B cell (primary cell): ENCODE measurements at regions not wholly inside any gene's neighbourhood (a gene's known extent, or its start where the extent isn't known, plus 50 kb on each side); places are given as distances from the start of the nearest gene placed in this dataset.

Experiments
- ATAC-seq: fragments of 200-7000 bp; cut with Tn5 transposase; one replicate; pipeline ENCODE4 v1.10.0; 2021; ENCODE audit warnings: low read depth, mild to moderate bottlenecking, moderate number of reproducible peaks, moderate library complexity
- CTCF ChIA-PET: fragments of 350-600 bp; sonication (Branson Sonifier 250); formaldehyde crosslinking; loops from one replicate; lab custom pipeline; 2021; ENCODE audit warnings: antibody characterized with exemption, inconsistent platforms; lab: Charles Lee
- POLR2A ChIA-PET: fragments of 350-600 bp; sonication (Branson Sonifier 250); formaldehyde crosslinking; loops from one replicate; lab custom pipeline; 2021; ENCODE audit warnings: antibody characterized with exemption; lab: Charles Lee
- DNase-seq: peaks from one replicate; pipeline ENCODE4 v3.0.0; 2013
- H2AFZ ChIP-seq: 2 replicates; pipeline ENCODE4 v1.6.1; 2012; ENCODE audit warnings: mild to moderate bottlenecking, low read depth, low read length; ENCODE audit not compliant: insufficient read depth, poor library complexity, severe bottlenecking
- H3K27ac ChIP-seq, 2 donors: 1 replicate in 1 of 2; 2 replicates in 1 of 2; pipeline ENCODE4 v1.5.1; 2012 to 2013; ENCODE audit warnings: low read length in 2 of 2, mild to moderate bottlenecking in 2 of 2, moderate library complexity in 1 of 2
- H3K27me3 ChIP-seq, 4 experiments: fragments of 200-600 bp in 1 of 4; sonication (generic) in 1 of 4; replicated peaks in 1 of 4; 1 replicate in 2 of 4; 2 replicates in 2 of 4; pipeline versions ENCODE4 v1.6.1 to v1.7.0; 2013 to 2016; ENCODE audit warnings: low read length in 3 of 4, mild to moderate bottlenecking in 2 of 4, mixed read lengths in 1 of 4, moderate library complexity in 1 of 4; ENCODE audit not compliant: insufficient read depth in 4 of 4, control insufficient read depth in 3 of 4; ENCODE audit errors: control extremely low read depth in 1 of 4
- H3K36me3 ChIP-seq, 2 experiments: replicated peaks in 1 of 2; 1 replicate in 1 of 2; 2 replicates in 1 of 2; pipeline versions ENCODE4 v1.6.1 to v1.7.1; 2013; ENCODE audit warnings: low read length in 1 of 2; ENCODE audit not compliant: insufficient read depth in 2 of 2, control insufficient read depth in 1 of 2; ENCODE audit errors: control extremely low read depth in 1 of 2, extremely low read depth in 1 of 2
- H3K4me1 ChIP-seq, 2 donors: fragments of 200-600 bp in 1 of 2; sonication (generic) in 1 of 2; 1 replicate in 1 of 2; 2 replicates in 1 of 2; pipeline versions ENCODE4 v1.5.1 to v1.6.1; 2013 to 2017; ENCODE audit warnings: low read length in 2 of 2; ENCODE audit not compliant: control insufficient read depth in 2 of 2, insufficient read depth in 2 of 2
- H3K4me2 ChIP-seq: replicated peaks from 2 replicates; pipeline ENCODE3; 2012; ENCODE audit warnings: mild to moderate bottlenecking, low read depth, low read length; ENCODE audit not compliant: poor library complexity, severe bottlenecking
- H3K4me3 ChIP-seq, 5 experiments: fragments of 200-600 bp in 1 of 5; sonication (generic) in 1 of 5; 1 replicate in 3 of 5; 2 replicates in 2 of 5; pipeline versions ENCODE4 v1.5.1 to v1.7.0; 2011 to 2016; ENCODE audit warnings: low read length in 4 of 5, mild to moderate bottlenecking in 4 of 5, low read depth in 2 of 5, control low read depth in 1 of 5, moderate library complexity in 1 of 5; ENCODE audit not compliant: insufficient read depth in 1 of 5; ENCODE audit errors: control extremely low read depth in 1 of 5, extremely low read depth in 1 of 5
- H3K79me2 ChIP-seq: fragments of 200-600 bp; sonication (generic); one replicate; pipeline ENCODE4 v1.6.0; 2016; ENCODE audit warnings: low read length; ENCODE audit not compliant: control insufficient read depth, insufficient read depth
- H3K9ac ChIP-seq: fragments of 200-600 bp; sonication (generic); 2 replicates; pipeline ENCODE4 v1.6.1; 2017; ENCODE audit warnings: mild to moderate bottlenecking, low read length, moderate library complexity
- H3K9me3 ChIP-seq, 3 donors: one replicate each; pipeline versions ENCODE4 v1.6.1 to v1.7.1; 2013; ENCODE audit warnings: low read length in 2 of 3; ENCODE audit not compliant: control insufficient read depth in 2 of 3, insufficient read depth in 1 of 3; ENCODE audit errors: control extremely low read depth in 1 of 3
- H4K20me1 ChIP-seq: 2 replicates; pipeline ENCODE4 v1.6.0; 2012; ENCODE audit warnings: mild to moderate bottlenecking, low read length; ENCODE audit not compliant: insufficient read depth, control insufficient read depth, poor library complexity, severe bottlenecking
- H3K27ac Mint-ChIP-seq: one replicate; pipeline ENCODE4 v1.8.0; 2021; ENCODE audit warnings: mixed read lengths
- H3K27me3 Mint-ChIP-seq: one replicate; pipeline ENCODE4 v1.8.0; 2021; ENCODE audit warnings: mixed read lengths
- H3K4me1 Mint-ChIP-seq: one replicate; pipeline ENCODE4 v1.8.0; 2021; ENCODE audit warnings: mixed read lengths
- H3K4me3 Mint-ChIP-seq: one replicate; pipeline ENCODE4 v1.8.0; 2021; ENCODE audit warnings: mixed read lengths
- H3K9me3 Mint-ChIP-seq: one replicate; pipeline ENCODE4 v1.8.0; 2022; ENCODE audit warnings: mixed read lengths; ENCODE audit not compliant: insufficient read depth
- EZH2 ChIP-seq: IDR thresholded peaks from 2 replicates; pipeline ENCODE4 v1.6.1; 2012; ENCODE audit warnings: borderline replicate concordance, low read depth, mild to moderate bottlenecking, moderate library complexity, low read length; ENCODE audit not compliant: insufficient read depth, poor library complexity, severe bottlenecking
- WGBS: methylation state at CpG from one replicate; pipeline ENCODE4 v1.1.5; 2013; ENCODE audit warnings: missing lambda C conversion rate; ENCODE audit not compliant: insufficient coverage; 5-methylcytosine and 5-hydroxymethylcytosine counted together
- intact Hi-C: fragments of 100-400 bp; cut with micrococcal nuclease; formaldehyde crosslinking; loops from one replicate; pipeline ENCODE4 v1.10.0; 2022
- TF ChIP-seq, protein P1 (sequence below): fragments of 200-600 bp; IDR thresholded peaks from one replicate; pipeline ENCODE4 v1.8.0; 2022; ENCODE audit warnings: antibody characterized with exemption, mild to moderate bottlenecking

DNA sequence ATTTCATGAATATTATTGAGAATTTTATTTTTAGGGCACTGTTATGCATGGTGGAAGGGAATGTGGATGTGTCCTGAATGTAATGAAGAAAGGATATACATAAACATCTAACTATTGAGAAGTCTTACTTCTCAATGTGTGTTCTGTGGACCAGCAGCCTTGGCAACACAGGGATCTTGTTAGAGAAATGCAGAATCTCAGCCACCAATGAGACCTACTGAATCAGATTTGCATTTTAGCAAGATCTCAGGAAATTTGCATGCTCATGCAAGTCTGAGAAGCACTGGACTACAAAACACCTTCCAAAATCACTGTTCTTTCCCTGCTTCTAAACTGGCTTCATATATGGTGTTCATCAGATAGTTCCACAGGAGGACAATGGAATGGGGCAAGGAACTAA, 139.7 kb upstream of the WDFY3 start:
- Histone ChIP-seq H3K9me3 (peaks cover 0 to 4% (median 0%) of the 10 kb centered on the region in 3 donors), H3K4me3 (no peak overlapping the region), H3K27ac (no peak overlapping the region), H3K27me3 (peaks cover 0 to 7% (median 0%) of the 10 kb centered on the region in 4 experiments), H3K36me3 (no peaks in the 10 kb centered on the region), H3K4me2 (no peak overlapping the region), H3K4me1 (no peaks in the 10 kb centered on the region), H3K9ac (no peak overlapping the region), H3K79me2 (no peaks in the 10 kb centered on the region), H4K20me1 (no peaks in the 10 kb centered on the region), H2AFZ (no peak overlapping the region)
- DNase-seq (no peak), ATAC-seq (no peak)
- Mint-ChIP-seq H3K27ac (no peak overlapping the region), H3K9me3 (no peaks in the 10 kb centered on the region), H3K4me3 (no peak overlapping the region), H3K27me3 (peaks cover 20% of the 10 kb centered on the region), H3K4me1 (no peaks in the 10 kb centered on the region)
- intact Hi-C loops: no loop called here
- TF ChIP-seq, protein P1, sequence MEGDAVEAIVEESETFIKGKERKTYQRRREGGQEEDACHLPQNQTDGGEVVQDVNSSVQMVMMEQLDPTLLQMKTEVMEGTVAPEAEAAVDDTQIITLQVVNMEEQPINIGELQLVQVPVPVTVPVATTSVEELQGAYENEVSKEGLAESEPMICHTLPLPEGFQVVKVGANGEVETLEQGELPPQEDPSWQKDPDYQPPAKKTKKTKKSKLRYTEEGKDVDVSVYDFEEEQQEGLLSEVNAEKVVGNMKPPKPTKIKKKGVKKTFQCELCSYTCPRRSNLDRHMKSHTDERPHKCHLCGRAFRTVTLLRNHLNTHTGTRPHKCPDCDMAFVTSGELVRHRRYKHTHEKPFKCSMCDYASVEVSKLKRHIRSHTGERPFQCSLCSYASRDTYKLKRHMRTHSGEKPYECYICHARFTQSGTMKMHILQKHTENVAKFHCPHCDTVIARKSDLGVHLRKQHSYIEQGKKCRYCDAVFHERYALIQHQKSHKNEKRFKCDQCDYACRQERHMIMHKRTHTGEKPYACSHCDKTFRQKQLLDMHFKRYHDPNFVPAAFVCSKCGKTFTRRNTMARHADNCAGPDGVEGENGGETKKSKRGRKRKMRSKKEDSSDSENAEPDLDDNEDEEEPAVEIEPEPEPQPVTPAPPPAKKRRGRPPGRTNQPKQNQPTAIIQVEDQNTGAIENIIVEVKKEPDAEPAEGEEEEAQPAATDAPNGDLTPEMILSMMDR: no peak
- TF ChIP-seq EZH2: no peak
- POLR2A ChIA-PET: no interaction called here
- CTCF ChIA-PET: no interaction called here

DNA sequence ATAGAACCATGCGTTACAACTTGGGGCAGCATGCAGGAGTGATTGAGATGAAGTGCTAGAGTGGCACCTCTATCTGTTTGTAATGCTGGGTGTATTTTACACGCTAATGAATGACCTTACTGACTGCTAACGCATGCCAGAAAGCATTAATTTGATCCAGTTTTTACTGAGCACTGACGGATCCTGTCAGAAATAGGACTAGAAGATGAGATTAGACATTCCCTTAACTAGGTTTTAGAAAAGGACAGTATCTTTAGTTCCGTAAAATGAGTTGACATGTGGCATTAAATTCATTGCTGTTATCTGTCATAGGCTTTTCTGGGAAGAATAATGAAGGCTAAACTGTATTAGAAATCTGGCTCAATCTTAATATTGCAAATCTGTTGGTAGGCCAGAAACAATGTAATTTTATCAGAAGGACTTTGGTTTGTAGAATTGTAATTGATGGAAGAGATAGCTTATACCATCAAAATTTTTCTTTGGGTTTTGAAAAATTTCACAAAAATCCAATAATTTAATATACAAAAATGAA, 140.4 kb upstream of the WDFY3 start:
- intact Hi-C loops: no loop called here
- ATAC-seq: no peak
- no peaks in the 10 kb centered on the region for H3K4me1 Mint-ChIP-seq
- H3K9ac ChIP-seq: no peak overlapping the region
- H3K79me2 ChIP-seq: no peaks in the 10 kb centered on the region
- H3K27ac ChIP-seq: no peak overlapping the region
- no peak overlapping the region for H3K4me2 ChIP-seq
- 100% methylated on average over 4 of the region's 5 CpGs for whole genome bisulfite sequencing
- H3K4me3 Mint-ChIP-seq: no peak overlapping the region
- no peak overlapping the region for H2AFZ ChIP-seq
- peaks cover 20% of the 10 kb centered on the region for H3K27me3 Mint-ChIP-seq
- H4K20me1 ChIP-seq: no peaks in the 10 kb centered on the region
- no peak overlapping the region for H3K27ac Mint-ChIP-seq
- no peaks in the 10 kb centered on the region for H3K9me3 Mint-ChIP-seq
- H3K27me3 ChIP-seq: peaks cover 0 to 7% (median 0%) of the 10 kb centered on the region in 4 experiments
- ChIA-PET POLR2A (no interaction called here), CTCF (interaction anchor here (1.5 kb wide), 1 partner anchor 10 kb away, joined by 7 read pairs; no protein-coding TSS in a partner anchor)
- H3K4me1 ChIP-seq: no peaks in the 10 kb centered on the region
- TF ChIP-seq, protein P1: no peak
- TF ChIP-seq EZH2: no peak
- DNase-seq: no peak
- no peak overlapping the region for H3K4me3 ChIP-seq
- no peaks in the 10 kb centered on the region for H3K36me3 ChIP-seq
- peaks cover 0 to 4% (median 0%) of the 10 kb centered on the region in 3 donors for H3K9me3 ChIP-seq
